ENCODE measurements at regions not wholly inside any gene's neighbourhood (a gene's known extent, or its start where the extent isn't known, plus 50 kb on each side); places are given as distances from the start of the nearest gene placed in this dataset.

DNA sequence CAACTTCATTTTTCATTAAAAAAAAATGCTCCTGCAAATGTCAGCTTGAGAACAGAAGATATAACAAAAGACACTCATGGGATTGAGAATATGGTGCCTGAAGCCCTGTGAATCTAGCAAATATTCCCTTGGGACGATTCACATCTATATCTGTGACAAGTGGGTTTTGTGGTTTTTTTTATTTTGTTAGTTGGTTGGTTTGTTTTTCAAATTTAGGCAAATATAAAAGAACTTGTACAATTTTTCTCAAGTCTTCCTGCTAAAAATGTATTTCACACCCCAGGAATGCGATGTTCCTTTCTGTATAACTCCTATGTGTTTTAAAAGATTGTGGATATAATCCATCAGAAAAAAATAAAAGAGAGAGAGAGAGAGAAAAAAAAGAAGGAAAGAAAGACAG lies 1061.8 kb upstream of the ARRDC3 start:
- TF ChIP-seq, protein P1, sequence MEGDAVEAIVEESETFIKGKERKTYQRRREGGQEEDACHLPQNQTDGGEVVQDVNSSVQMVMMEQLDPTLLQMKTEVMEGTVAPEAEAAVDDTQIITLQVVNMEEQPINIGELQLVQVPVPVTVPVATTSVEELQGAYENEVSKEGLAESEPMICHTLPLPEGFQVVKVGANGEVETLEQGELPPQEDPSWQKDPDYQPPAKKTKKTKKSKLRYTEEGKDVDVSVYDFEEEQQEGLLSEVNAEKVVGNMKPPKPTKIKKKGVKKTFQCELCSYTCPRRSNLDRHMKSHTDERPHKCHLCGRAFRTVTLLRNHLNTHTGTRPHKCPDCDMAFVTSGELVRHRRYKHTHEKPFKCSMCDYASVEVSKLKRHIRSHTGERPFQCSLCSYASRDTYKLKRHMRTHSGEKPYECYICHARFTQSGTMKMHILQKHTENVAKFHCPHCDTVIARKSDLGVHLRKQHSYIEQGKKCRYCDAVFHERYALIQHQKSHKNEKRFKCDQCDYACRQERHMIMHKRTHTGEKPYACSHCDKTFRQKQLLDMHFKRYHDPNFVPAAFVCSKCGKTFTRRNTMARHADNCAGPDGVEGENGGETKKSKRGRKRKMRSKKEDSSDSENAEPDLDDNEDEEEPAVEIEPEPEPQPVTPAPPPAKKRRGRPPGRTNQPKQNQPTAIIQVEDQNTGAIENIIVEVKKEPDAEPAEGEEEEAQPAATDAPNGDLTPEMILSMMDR (IDR thresholded peaks at IDR 0.05) = no peak
- no peak for TF ChIP-seq ZFX (IDR thresholded peaks at IDR 0.05; ENCODE audit: borderline replicate concordance)
- H3K27ac ChIP-seq = no peak overlapping the region

DNA sequence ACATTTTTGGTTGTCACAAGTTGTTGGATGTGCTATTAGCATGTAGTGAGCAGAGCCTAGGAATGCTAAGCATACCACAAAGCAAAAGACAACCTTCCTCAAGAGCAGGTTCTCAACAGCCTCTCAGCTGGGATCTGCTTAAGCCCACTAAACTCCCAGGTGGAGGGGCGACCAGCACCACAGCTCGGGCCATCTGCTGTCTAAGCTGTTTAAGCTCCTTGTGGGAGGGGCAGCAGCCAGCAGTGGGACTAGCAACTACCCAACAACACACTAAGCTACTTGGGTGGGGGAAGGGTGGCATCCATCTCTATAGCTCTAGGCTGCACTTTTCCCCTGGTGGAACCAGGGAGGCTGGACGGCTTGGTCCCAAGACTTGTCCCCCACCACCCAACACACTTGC lies 1052.7 kb upstream of the ARRDC3 start:
- no peak overlapping the region for H3K27ac ChIP-seq
- TF ChIP-seq ZFX (IDR thresholded peaks at IDR 0.05; ENCODE audit: borderline replicate concordance) = no peak
- TF ChIP-seq, protein P1 (IDR thresholded peaks at IDR 0.05) = no peak

DNA sequence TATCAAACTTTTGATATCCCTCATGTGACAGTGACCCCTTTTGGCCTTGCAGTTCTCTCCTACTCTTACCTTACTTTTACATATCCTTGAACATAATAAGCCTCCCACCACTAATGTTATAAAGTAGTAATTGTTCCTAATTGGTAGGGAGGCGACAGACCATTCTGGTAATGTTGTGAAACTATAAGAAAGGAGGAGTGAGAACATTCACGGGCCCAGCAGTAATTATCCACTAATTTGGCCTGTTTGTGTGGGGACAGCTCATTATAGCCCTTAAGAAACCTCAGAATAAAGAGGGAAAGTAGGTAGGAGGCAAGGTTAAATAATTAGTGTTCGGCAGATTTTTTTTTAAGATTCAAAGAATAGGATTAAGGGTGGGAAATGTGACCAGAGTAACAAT lies 1046.5 kb upstream of the ARRDC3 start:
- H3K27ac ChIP-seq = no peak overlapping the region

DNA sequence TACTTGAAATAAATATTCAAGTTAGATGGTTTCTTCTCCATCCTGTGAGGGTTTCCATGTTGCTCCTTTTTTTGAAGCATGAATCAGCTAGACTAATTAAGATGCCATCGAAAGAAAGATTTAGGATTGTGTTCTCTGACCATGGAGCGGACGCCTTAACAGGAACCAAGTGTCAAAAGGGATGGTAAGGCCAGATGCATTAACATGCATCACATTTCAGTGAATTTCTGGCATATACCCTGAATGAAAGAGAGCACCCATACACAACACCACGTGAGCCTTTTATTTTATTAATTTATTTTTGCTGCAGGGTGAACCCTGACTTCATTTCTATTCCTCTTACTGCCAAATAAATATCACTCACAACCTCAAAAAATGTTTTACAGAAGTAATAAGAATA lies 1045.3 kb upstream of the ARRDC3 start:
- H3K27ac ChIP-seq = no peak overlapping the region
- no peak for TF ChIP-seq ZFX (IDR thresholded peaks at IDR 0.05; ENCODE audit: borderline replicate concordance)
- TF ChIP-seq, protein P1 (IDR thresholded peaks at IDR 0.05) = no peak

More for the DNA sequence above, 1046.5 kb upstream of the ARRDC3 start:
- TF ChIP-seq, protein P1 (IDR thresholded peaks at IDR 0.05) = no peak
- no peak for TF ChIP-seq ZFX (IDR thresholded peaks at IDR 0.05; ENCODE audit: borderline replicate concordance)

DNA sequence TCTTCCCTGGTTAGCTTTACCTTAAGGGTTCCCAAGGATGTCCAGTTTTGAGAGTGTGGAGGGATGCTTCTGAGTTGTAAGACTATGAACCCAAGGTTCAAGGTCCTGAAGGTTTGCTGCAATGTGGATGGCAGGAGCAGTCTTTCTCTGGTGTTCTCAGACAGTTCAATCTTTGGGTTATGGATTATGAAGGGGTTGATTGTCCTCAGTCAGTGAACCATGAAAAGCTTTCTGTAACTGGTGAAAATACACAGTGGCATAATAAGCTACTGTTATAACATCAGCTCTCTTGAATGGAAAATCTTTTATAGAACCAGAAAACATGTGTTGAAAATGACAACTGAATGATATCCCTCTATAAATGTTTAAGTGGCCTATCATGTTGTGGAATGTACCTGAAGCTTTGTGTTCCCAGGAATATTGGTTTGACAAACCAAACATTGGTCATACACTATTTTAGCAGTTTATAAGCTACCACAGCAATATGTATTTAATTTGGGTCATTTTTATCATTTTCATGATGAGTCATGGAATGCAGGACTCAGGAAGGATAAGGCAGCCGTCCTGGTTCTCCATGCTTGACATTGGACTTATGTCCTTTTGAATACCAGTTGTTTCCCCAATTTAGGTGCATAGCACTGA lies 1041.8 kb upstream of the ARRDC3 start:
- no peak for TF ChIP-seq ZFX (IDR thresholded peaks at IDR 0.05; ENCODE audit: borderline replicate concordance)
- TF ChIP-seq, protein P1 (IDR thresholded peaks at IDR 0.05) = no peak
- H3K27ac ChIP-seq = no peak overlapping the region

DNA sequence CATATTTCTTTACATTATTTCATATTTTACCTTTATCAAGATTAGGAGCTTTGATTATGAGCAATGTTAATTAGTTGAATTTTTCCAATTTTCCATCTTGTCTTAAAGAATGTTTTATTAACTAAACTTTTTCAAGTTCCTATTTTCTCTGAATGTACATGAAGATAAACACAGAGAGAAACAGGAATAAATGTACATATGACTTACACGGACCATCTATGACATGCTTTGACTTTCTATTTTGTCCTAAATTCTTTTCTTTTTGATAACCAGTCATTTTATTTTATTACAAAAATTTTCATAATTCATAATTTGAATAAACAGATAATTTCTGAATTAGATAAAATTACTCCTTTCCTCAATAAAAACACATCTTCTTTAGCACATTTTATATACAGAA lies 1038.8 kb upstream of the ARRDC3 start:
- TF ChIP-seq ZFX (IDR thresholded peaks at IDR 0.05; ENCODE audit: borderline replicate concordance) = no peak
- TF ChIP-seq, protein P1 (IDR thresholded peaks at IDR 0.05) = no peak
- H3K27ac ChIP-seq = no peak overlapping the region

DNA sequence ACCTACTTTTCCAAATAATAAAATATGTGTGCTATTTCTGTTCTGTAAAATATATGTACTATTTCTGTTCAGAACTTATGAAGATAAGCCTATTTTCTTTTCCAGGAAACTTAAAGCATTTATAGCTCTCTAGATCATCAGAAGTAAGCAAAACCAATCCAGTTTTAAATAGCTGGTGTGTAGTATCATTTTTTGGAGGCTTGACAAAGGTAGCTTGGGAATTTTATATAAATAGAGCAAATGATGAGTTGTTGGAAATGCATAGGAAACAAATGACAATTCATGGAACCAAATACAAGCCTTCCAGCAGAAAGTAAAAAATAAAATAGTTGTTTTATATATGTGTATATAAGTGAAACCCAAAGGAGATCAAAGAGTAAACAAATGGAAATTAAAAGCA lies 1038.1 kb upstream of the ARRDC3 start:
- H3K27ac ChIP-seq = no peak overlapping the region
- TF ChIP-seq, protein P1 (IDR thresholded peaks at IDR 0.05) = no peak
- no peak for TF ChIP-seq ZFX (IDR thresholded peaks at IDR 0.05; ENCODE audit: borderline replicate concordance)
